OCI-LY1 (cell line): ENCODE measurements at regions not wholly inside any gene's neighbourhood (a gene's known extent, or its start where the extent isn't known, plus 50 kb on each side); places are given as distances from the start of the nearest gene placed in this dataset.
"Not testable (repeated sequence)": the region's sequence is repeated elsewhere in the genome, so short reads cannot be mapped to it uniquely, and the experiment has no call there.

ENCODE experiments used
- EZH2 ChIP-seq: fragments of 200-600 bp; sonication (generic), shearing (Covaris generic); IDR thresholded peaks from 2 replicates; pipeline ENCODE4 v1.8.0; 2017; ENCODE audit warnings: borderline replicate concordance, mixed run types, mild to moderate bottlenecking, antibody characterized with exemption, low read length, moderate library complexity, mixed read lengths
- TF ChIP-seq, protein P1 (sequence below): fragments of 200-600 bp; sonication (generic), shearing (Covaris generic); IDR thresholded peaks from 2 replicates; pipeline ENCODE4 v1.5.1; 2017; ENCODE audit warnings: mild to moderate bottlenecking, antibody characterized with exemption, low read length, moderate library complexity, mixed read lengths

GRCh38 chr11:123332577-123332976 lies 97.5 kb upstream of the GRAMD1B start:
- TF ChIP-seq, protein P1, sequence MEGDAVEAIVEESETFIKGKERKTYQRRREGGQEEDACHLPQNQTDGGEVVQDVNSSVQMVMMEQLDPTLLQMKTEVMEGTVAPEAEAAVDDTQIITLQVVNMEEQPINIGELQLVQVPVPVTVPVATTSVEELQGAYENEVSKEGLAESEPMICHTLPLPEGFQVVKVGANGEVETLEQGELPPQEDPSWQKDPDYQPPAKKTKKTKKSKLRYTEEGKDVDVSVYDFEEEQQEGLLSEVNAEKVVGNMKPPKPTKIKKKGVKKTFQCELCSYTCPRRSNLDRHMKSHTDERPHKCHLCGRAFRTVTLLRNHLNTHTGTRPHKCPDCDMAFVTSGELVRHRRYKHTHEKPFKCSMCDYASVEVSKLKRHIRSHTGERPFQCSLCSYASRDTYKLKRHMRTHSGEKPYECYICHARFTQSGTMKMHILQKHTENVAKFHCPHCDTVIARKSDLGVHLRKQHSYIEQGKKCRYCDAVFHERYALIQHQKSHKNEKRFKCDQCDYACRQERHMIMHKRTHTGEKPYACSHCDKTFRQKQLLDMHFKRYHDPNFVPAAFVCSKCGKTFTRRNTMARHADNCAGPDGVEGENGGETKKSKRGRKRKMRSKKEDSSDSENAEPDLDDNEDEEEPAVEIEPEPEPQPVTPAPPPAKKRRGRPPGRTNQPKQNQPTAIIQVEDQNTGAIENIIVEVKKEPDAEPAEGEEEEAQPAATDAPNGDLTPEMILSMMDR: not testable (repeated sequence)
- TF ChIP-seq EZH2: not testable (repeated sequence)
